ENCODE measurements at regions not wholly inside any gene's neighbourhood (a gene's known extent, or its start where the extent isn't known, plus 50 kb on each side); places are given as distances from the start of the nearest gene placed in this dataset.

- TF ChIP-seq CTCF (IDR thresholded peaks at IDR 0.05): no peak
- Histone ChIP-seq H3K36me3 (no peaks in the 10 kb centered on the region), H3K9me3 (no peaks in the 10 kb centered on the region), H3K27ac (no peak overlapping the region), H3K27me3 (replicated peaks; ENCODE audit: insufficient read depth) (no peaks in the 10 kb centered on the region), H3K4me1 (ENCODE audit: control insufficient read depth in 1 of 2, low read depth in 2 of 2) (no peaks in the 10 kb centered on the region), H3K4me3 (no peak overlapping the region)
- ATAC-seq (ENCODE audit: insufficient number of reproducible peaks, low FRiP score, low read depth): no peak
- no peak for DNase-seq (ENCODE audit: low spot score)
Measured at GRCh38 chr4:164446516-164446915, 307.4 kb upstream of the SMIM31 start.

- H3K9me3 ChIP-seq: no peaks in the 10 kb centered on the region
- H3K4me3 ChIP-seq: no peak overlapping the region
- no peaks in the 10 kb centered on the region for H3K27me3 ChIP-seq (replicated peaks; ENCODE audit: insufficient read depth)
- no peaks in the 10 kb centered on the region for H3K36me3 ChIP-seq
- H3K4me1 ChIP-seq (ENCODE audit: control insufficient read depth in 1 of 2, low read depth in 2 of 2): no peaks in the 10 kb centered on the region
- no peak for TF ChIP-seq CTCF (IDR thresholded peaks at IDR 0.05)
- DNase-seq (ENCODE audit: low spot score) (no peak), ATAC-seq (ENCODE audit: insufficient number of reproducible peaks, low FRiP score, low read depth) (no peak)
- no peak overlapping the region for H3K27ac ChIP-seq
Measured at GRCh38 chr4:164461901-164462300, 292.0 kb upstream of the SMIM31 start.

DNA sequence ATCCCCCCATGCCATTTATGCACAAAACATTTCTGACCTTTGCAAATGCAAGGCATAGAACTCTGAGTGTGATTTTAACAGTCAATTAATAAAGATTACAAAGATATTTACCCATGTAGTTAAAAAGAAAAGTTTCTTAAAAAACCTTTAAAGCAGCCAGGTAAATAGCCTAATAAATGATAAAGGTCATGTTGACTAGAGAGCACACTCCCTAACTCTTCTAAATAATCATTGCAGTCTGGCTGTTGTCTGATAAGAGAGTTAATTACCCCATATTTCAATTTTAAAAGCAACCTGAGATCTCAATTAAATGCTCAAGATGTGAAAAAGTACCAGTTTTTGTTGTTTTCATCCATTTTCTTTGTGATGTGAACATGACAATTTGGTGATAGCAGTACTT is 291.5 kb upstream of the SMIM31 start:
- no peaks in the 10 kb centered on the region for H3K36me3 ChIP-seq
- no peak for TF ChIP-seq CTCF (IDR thresholded peaks at IDR 0.05)
- no peak for ATAC-seq (ENCODE audit: insufficient number of reproducible peaks, low FRiP score, low read depth)

DNA sequence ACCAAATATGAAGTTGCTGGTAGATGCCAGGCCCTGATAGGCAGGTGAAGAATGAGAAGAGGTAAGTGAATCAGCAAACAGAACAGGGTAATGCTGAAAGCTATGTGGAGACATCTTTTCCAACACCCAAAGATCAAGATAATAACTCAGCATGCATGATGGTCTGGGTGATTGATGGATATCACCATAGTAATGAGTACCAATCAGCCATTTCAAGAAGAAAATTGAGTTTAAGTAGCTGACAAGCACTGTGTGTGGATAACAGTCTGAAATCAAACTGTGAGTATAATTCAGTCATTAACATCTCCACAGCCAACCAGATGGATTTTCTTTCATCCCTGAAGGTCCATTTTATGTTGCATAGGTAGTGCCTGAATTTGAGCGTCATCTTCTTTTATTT is 289.6 kb upstream of the SMIM31 start:
- no peak for TF ChIP-seq CTCF (IDR thresholded peaks at IDR 0.05)
- no peaks in the 10 kb centered on the region for H3K9me3 ChIP-seq
- no peaks in the 10 kb centered on the region for H3K4me1 ChIP-seq (ENCODE audit: control insufficient read depth in 1 of 2, low read depth in 2 of 2)
- ATAC-seq (ENCODE audit: insufficient number of reproducible peaks, low FRiP score, low read depth) (no peak), DNase-seq (ENCODE audit: low spot score) (no peak)
- H3K27me3 ChIP-seq (replicated peaks; ENCODE audit: insufficient read depth): no peaks in the 10 kb centered on the region
- H3K27ac ChIP-seq: no peak overlapping the region
- H3K36me3 ChIP-seq: no peaks in the 10 kb centered on the region
- H3K4me3 ChIP-seq: no peak overlapping the region

More for the DNA sequence above, 291.5 kb upstream of the SMIM31 start:
- Histone ChIP-seq H3K27me3 (replicated peaks; ENCODE audit: insufficient read depth) (no peaks in the 10 kb centered on the region), H3K27ac (no peak overlapping the region), H3K4me3 (no peak overlapping the region), H3K4me1 (ENCODE audit: control insufficient read depth in 1 of 2, low read depth in 2 of 2) (no peaks in the 10 kb centered on the region), H3K9me3 (no peaks in the 10 kb centered on the region)
- no peak for DNase-seq (ENCODE audit: low spot score)

- DNase-seq (ENCODE audit: low spot score) (no peak), ATAC-seq (ENCODE audit: insufficient number of reproducible peaks, low FRiP score, low read depth) (no peak)
- Histone ChIP-seq H3K4me3 (no peak overlapping the region), H3K36me3 (no peaks in the 10 kb centered on the region), H3K9me3 (no peaks in the 10 kb centered on the region), H3K27ac (no peak overlapping the region), H3K27me3 (replicated peaks; ENCODE audit: insufficient read depth) (no peaks in the 10 kb centered on the region), H3K4me1 (ENCODE audit: control insufficient read depth in 1 of 2, low read depth in 2 of 2) (no peaks in the 10 kb centered on the region)
- no peak for TF ChIP-seq CTCF (IDR thresholded peaks at IDR 0.05)
Measured at GRCh38 chr4:164467493-164467892, 286.4 kb upstream of the SMIM31 start.
